Activated CD4-positive, alpha-beta memory T cell treated with anti-CD3 and anti-CD28 coated beads for 36 hours (primary cell): ENCODE measurements at regions not wholly inside any gene's neighbourhood (a gene's known extent, or its start where the extent isn't known, plus 50 kb on each side); places are given as distances from the start of the nearest gene placed in this dataset.

Experiments used
- CTCF ChIA-PET: fragments of 350-600 bp; sonication (Branson Sonifier 250); formaldehyde crosslinking; loops from one replicate; lab custom pipeline; 2021; ENCODE audit warnings: antibody characterized with exemption, inconsistent platforms; lab: Charles Lee
- POLR2A ChIA-PET: fragments of 350-600 bp; sonication (Branson Sonifier 250); formaldehyde crosslinking; loops from one replicate; lab custom pipeline; 2021; ENCODE audit warnings: antibody characterized with exemption; lab: Charles Lee
- DNase-seq: peaks from one replicate; pipeline ENCODE4 v3.0.0-alpha.2; 2020
- H3K27ac Mint-ChIP-seq: one replicate; pipeline ENCODE4 v1.8.0; 2021; ENCODE audit warnings: mixed read lengths
- H3K27me3 Mint-ChIP-seq: one replicate; pipeline ENCODE4 v1.8.0; 2021; ENCODE audit warnings: mixed read lengths
- H3K36me3 Mint-ChIP-seq: one replicate; pipeline ENCODE4 v1.8.0; 2021; ENCODE audit warnings: mixed read lengths
- H3K4me1 Mint-ChIP-seq: one replicate; pipeline ENCODE4 v1.8.0; 2021; ENCODE audit warnings: low read depth, mixed read lengths
- H3K4me3 Mint-ChIP-seq: one replicate; pipeline ENCODE4 v1.8.0; 2021; ENCODE audit warnings: mild to moderate bottlenecking, mixed read lengths
- H3K9me3 Mint-ChIP-seq: one replicate; pipeline ENCODE4 v1.8.0; 2021; ENCODE audit warnings: mixed read lengths
- intact Hi-C: fragments of 100-400 bp; cut with micrococcal nuclease; formaldehyde crosslinking; loops from one replicate; pipeline ENCODE4 v1.15.1; 2023

- H3K27ac Mint-ChIP-seq, result no peak overlapping the region
- no peaks in the 10 kb centered on the region for H3K36me3 Mint-ChIP-seq
- POLR2A ChIA-PET, result no interaction called here
- H3K4me1 Mint-ChIP-seq, result no peaks in the 10 kb centered on the region
- intact Hi-C loops, result no loop called here
- no peaks in the 10 kb centered on the region for H3K27me3 Mint-ChIP-seq
- CTCF ChIA-PET, result no interaction called here
- DNase-seq, result no peak
- no peak overlapping the region for H3K4me3 Mint-ChIP-seq
- H3K9me3 Mint-ChIP-seq, result peaks cover 2% of the 10 kb centered on the region
Observed at GRCh38 chr1:187788718-187789117, 960.0 kb downstream of the PLA2G4A start.

GRCh38 chr1:187790724-187791123 is 962.0 kb downstream of the PLA2G4A start:
- Mint-ChIP-seq H3K9me3 (peaks cover 2% of the 10 kb centered on the region), H3K4me3 (no peak overlapping the region), H3K4me1 (no peaks in the 10 kb centered on the region), H3K27me3 (no peaks in the 10 kb centered on the region), H3K27ac (no peak overlapping the region), H3K36me3 (no peaks in the 10 kb centered on the region)
- DNase-seq, result no peak
- POLR2A ChIA-PET, result no interaction called here
- CTCF ChIA-PET, result no interaction called here
- intact Hi-C loops, result no loop called here

- H3K4me1 Mint-ChIP-seq, result no peaks in the 10 kb centered on the region
- DNase-seq, result no peak
- no peaks in the 10 kb centered on the region for H3K27me3 Mint-ChIP-seq
- H3K27ac Mint-ChIP-seq, result no peak overlapping the region
- no peaks in the 10 kb centered on the region for H3K36me3 Mint-ChIP-seq
- ChIA-PET CTCF (no interaction called here), POLR2A (no interaction called here)
- intact Hi-C loops, result no loop called here
- no peaks in the 10 kb centered on the region for H3K9me3 Mint-ChIP-seq
- no peak overlapping the region for H3K4me3 Mint-ChIP-seq
Observed at GRCh38 chr1:187794561-187794960, 965.8 kb downstream of the PLA2G4A start.

- CTCF ChIA-PET, result no interaction called here
- Mint-ChIP-seq H3K27ac (no peak overlapping the region), H3K36me3 (no peaks in the 10 kb centered on the region), H3K4me1 (no peaks in the 10 kb centered on the region), H3K9me3 (peaks cover 6% of the 10 kb centered on the region), H3K4me3 (no peak overlapping the region), H3K27me3 (no peaks in the 10 kb centered on the region)
- no peak for DNase-seq
- POLR2A ChIA-PET, result no interaction called here
- intact Hi-C loops, result no loop called here
Observed at GRCh38 chr1:187809549-187809948, 980.8 kb downstream of the PLA2G4A start.

- no peaks in the 10 kb centered on the region for H3K27me3 Mint-ChIP-seq
- H3K4me1 Mint-ChIP-seq, result no peaks in the 10 kb centered on the region
- peaks cover 5% of the 10 kb centered on the region for H3K9me3 Mint-ChIP-seq
- H3K4me3 Mint-ChIP-seq, result no peak overlapping the region
- DNase-seq, result no peak
- H3K36me3 Mint-ChIP-seq, result no peaks in the 10 kb centered on the region
- POLR2A ChIA-PET, result no interaction called here
- intact Hi-C loops, result no loop called here
- no peak overlapping the region for H3K27ac Mint-ChIP-seq
- CTCF ChIA-PET, result no interaction called here
Observed at GRCh38 chr1:187816646-187817045, 987.9 kb downstream of the PLA2G4A start.

GRCh38 chr1:187817782-187818181 is 989.0 kb downstream of the PLA2G4A start:
- Mint-ChIP-seq H3K4me3 (no peak overlapping the region), H3K27ac (no peak overlapping the region), H3K9me3 (peaks cover 8% of the 10 kb centered on the region), H3K36me3 (no peaks in the 10 kb centered on the region), H3K4me1 (no peaks in the 10 kb centered on the region), H3K27me3 (no peaks in the 10 kb centered on the region)
- ChIA-PET CTCF (no interaction called here), POLR2A (no interaction called here)
- no peak for DNase-seq
- intact Hi-C loops, result no loop called here

- peaks cover 8% of the 10 kb centered on the region for H3K9me3 Mint-ChIP-seq
- ChIA-PET POLR2A (no interaction called here), CTCF (no interaction called here)
- H3K4me3 Mint-ChIP-seq, result no peak overlapping the region
- no peaks in the 10 kb centered on the region for H3K4me1 Mint-ChIP-seq
- H3K36me3 Mint-ChIP-seq, result no peaks in the 10 kb centered on the region
- no peak overlapping the region for H3K27ac Mint-ChIP-seq
- DNase-seq, result no peak
- intact Hi-C loops, result no loop called here
- no peaks in the 10 kb centered on the region for H3K27me3 Mint-ChIP-seq
Observed at GRCh38 chr1:187819086-187819485, 990.3 kb downstream of the PLA2G4A start.

GRCh38 chr1:187836557-187836956 is 1007.8 kb downstream of the PLA2G4A start:
- peaks cover 2% of the 10 kb centered on the region for H3K9me3 Mint-ChIP-seq
- ChIA-PET CTCF (no interaction called here), POLR2A (no interaction called here)
- DNase-seq, result no peak
- intact Hi-C loops, result no loop called here
- H3K36me3 Mint-ChIP-seq, result no peaks in the 10 kb centered on the region
- H3K4me3 Mint-ChIP-seq, result no peak overlapping the region
- no peaks in the 10 kb centered on the region for H3K4me1 Mint-ChIP-seq
- H3K27me3 Mint-ChIP-seq, result no peaks in the 10 kb centered on the region
- H3K27ac Mint-ChIP-seq, result no peak overlapping the region

- intact Hi-C loops, result no loop called here
- Mint-ChIP-seq H3K36me3 (no peaks in the 10 kb centered on the region), H3K9me3 (peaks cover 6% of the 10 kb centered on the region), H3K4me3 (no peak overlapping the region), H3K27ac (no peak overlapping the region), H3K4me1 (no peaks in the 10 kb centered on the region), H3K27me3 (no peaks in the 10 kb centered on the region)
- ChIA-PET CTCF (no interaction called here), POLR2A (no interaction called here)
- no peak for DNase-seq
Observed at GRCh38 chr1:187837787-187838186, 1009.0 kb downstream of the PLA2G4A start.

- H3K27me3 Mint-ChIP-seq, result no peaks in the 10 kb centered on the region
- ChIA-PET POLR2A (no interaction called here), CTCF (no interaction called here)
- H3K4me3 Mint-ChIP-seq, result no peak overlapping the region
- H3K4me1 Mint-ChIP-seq, result no peaks in the 10 kb centered on the region
- H3K36me3 Mint-ChIP-seq, result no peaks in the 10 kb centered on the region
- no peak for DNase-seq
- intact Hi-C loops, result no loop called here
- no peak overlapping the region for H3K27ac Mint-ChIP-seq
- H3K9me3 Mint-ChIP-seq, result peaks cover 8% of the 10 kb centered on the region
Observed at GRCh38 chr1:187838335-187839293, 1009.9 kb downstream of the PLA2G4A start.

GRCh38 chr1:187839873-187840272 is 1011.1 kb downstream of the PLA2G4A start:
- H3K27ac Mint-ChIP-seq, result no peak overlapping the region
- H3K36me3 Mint-ChIP-seq, result no peaks in the 10 kb centered on the region
- intact Hi-C loops, result no loop called here
- H3K4me1 Mint-ChIP-seq, result no peaks in the 10 kb centered on the region
- peaks cover 6% of the 10 kb centered on the region for H3K9me3 Mint-ChIP-seq
- DNase-seq, result no peak
- ChIA-PET POLR2A (no interaction called here), CTCF (no interaction called here)
- H3K27me3 Mint-ChIP-seq, result no peaks in the 10 kb centered on the region
- H3K4me3 Mint-ChIP-seq, result no peak overlapping the region

- H3K36me3 Mint-ChIP-seq, result no peaks in the 10 kb centered on the region
- CTCF ChIA-PET, result no interaction called here
- peaks cover 6% of the 10 kb centered on the region for H3K9me3 Mint-ChIP-seq
- no peaks in the 10 kb centered on the region for H3K27me3 Mint-ChIP-seq
- no peak overlapping the region for H3K4me3 Mint-ChIP-seq
- intact Hi-C loops, result no loop called here
- H3K4me1 Mint-ChIP-seq, result no peaks in the 10 kb centered on the region
- H3K27ac Mint-ChIP-seq, result no peak overlapping the region
- POLR2A ChIA-PET, result no interaction called here
- no peak for DNase-seq
Observed at GRCh38 chr1:187840557-187840956, 1011.8 kb downstream of the PLA2G4A start.
